ENCODE measurements at regions not wholly inside any gene's neighbourhood (a gene's known extent, or its start where the extent isn't known, plus 50 kb on each side); places are given as distances from the start of the nearest gene placed in this dataset.

DNA sequence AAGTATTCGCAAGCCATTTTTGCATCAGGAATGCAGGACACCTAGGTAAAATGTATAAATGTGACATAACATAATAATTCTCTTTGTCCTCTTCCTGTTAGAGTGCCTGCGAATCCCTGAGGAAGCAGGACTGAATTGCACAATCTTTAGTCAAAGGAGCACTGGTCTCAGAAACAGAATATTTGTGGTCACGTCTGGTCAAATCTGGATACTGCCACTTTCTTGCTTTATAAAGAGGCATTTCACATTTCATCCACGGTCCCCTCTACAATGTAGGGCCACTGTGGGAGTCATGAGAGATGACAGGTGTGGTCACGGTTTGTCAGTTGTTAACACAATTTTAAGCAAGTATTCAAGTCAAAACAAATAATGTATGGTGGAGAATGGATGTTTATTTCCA lies 564.0 kb downstream of the IRX1 start:
- ChIA-PET POLR2A (no interaction called here), CTCF (no interaction called here)
- WGBS (ENCODE audit: missing lambda C conversion rate): 9% methylated on average over 5 of the region's 5 CpGs
- Histone ChIP-seq H3K27ac (no peak overlapping the region), H3K9me3 (no peaks in the 10 kb centered on the region), H3K4me3 (no peak overlapping the region), H3K4me2 (no peak overlapping the region), H3K4me1 (no peaks in the 10 kb centered on the region)
- DNase-seq (ENCODE audit: low read depth in 1 of 2, low spot score in 1 of 2): no peak
- no peak for FAIRE-seq
- TF ChIP-seq SMC3 (IDR thresholded peaks at IDR 0.05) (no peak), SREBF2 (IDR thresholded peaks at IDR 0.05) (no peak), ZC3H11A (IDR thresholded peaks at IDR 0.05) (no peak), EHF (CRISPR knock-in tag; IDR thresholded peaks at IDR 0.05) (no peak), HDAC2 (IDR thresholded peaks at IDR 0.05) (no peak), CEBPB (IDR thresholded peaks at IDR 0.05) (no peak), CHD4 (IDR thresholded peaks at IDR 0.05; ENCODE audit: borderline replicate concordance) (no peak)
- TF ChIP-seq, protein P1, sequence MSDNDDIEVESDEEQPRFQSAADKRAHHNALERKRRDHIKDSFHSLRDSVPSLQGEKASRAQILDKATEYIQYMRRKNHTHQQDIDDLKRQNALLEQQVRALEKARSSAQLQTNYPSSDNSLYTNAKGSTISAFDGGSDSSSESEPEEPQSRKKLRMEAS (IDR thresholded peaks at IDR 0.05): no peak
- ATAC-seq: no peak

DNA sequence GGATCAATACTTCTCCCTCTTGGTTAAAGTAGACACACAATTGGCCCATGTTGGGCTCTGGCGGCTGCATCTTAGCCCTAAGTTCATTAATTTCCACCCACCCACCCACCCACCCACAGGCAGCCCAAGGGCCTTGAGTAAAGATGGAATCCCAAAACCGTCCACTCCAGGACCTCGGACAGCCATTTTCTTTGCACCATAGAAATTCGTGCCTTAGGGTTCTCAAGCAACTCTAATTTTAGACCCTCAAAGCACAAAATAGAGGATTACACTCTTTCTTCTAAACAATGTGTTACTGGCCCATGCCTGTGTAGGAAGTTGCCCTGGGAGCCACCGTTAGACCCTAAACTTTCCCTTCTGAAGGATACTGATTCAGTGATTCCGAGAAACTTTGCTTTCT lies 568.5 kb downstream of the IRX1 start:
- no peak for DNase-seq (ENCODE audit: low read depth in 1 of 2, low spot score in 1 of 2)
- Histone ChIP-seq H3K4me3 (no peak overlapping the region), H3K4me2 (no peak overlapping the region), H3K9me3 (no peaks in the 10 kb centered on the region), H3K4me1 (no peaks in the 10 kb centered on the region), H3K27ac (no peak overlapping the region)
- WGBS (ENCODE audit: missing lambda C conversion rate): 4% methylated on average over 5 of the region's 6 CpGs
- no peak for TF ChIP-seq EHF (CRISPR knock-in tag; IDR thresholded peaks at IDR 0.05)
- ChIA-PET CTCF (no interaction called here), POLR2A (no interaction called here)
- FAIRE-seq: no peak
- no peak for ATAC-seq

DNA sequence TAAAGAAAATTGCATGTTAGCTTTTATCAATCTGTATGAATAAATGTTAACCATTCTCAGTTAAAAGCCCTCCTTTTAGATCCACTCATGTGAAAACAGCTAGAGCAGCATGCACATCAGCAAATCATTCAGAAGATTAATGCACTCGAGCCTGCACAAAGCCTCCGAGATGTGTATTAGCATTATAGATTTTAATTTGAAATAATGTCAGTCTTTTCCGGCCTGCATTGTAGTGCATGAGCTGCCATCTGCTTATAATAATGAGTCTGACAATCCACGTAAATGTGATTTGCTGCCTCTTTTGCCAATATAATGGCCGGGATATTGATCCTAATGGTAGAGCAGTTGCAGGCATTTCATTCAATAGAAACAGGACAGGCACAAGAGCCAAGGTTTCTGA lies 585.1 kb downstream of the IRX1 start:
- 17% methylated on average over 5 of the region's 5 CpGs for WGBS (ENCODE audit: missing lambda C conversion rate)
- no peak overlapping the region for H3K4me3 ChIP-seq
- H3K4me2 ChIP-seq: no peak overlapping the region
- ChIA-PET CTCF (no interaction called here), POLR2A (no interaction called here)
- FAIRE-seq (no peak), ATAC-seq (no peak), DNase-seq (ENCODE audit: low read depth in 1 of 2, low spot score in 1 of 2) (no peak)
- TF ChIP-seq KDM1A (IDR thresholded peaks at IDR 0.05; ENCODE audit: low read depth) (no peak), POLR2A (IDR thresholded peaks at IDR 0.05; ENCODE audit: low read length) (no peak), ZFP36 (IDR thresholded peaks at IDR 0.05; ENCODE audit: borderline replicate concordance, partially characterized antibody) (no peak), SREBF2 (IDR thresholded peaks at IDR 0.05) (no peak), RCOR1 (IDR thresholded peaks at IDR 0.05; ENCODE audit: low read depth, low read length) (no peak), NR3C1 (IDR thresholded peaks at IDR 0.05) (no peak), FOSB (CRISPR knock-in tag; IDR thresholded peaks at IDR 0.05) (no peak), CEBPB (IDR thresholded peaks at IDR 0.05) (no peak), ZC3H11A (IDR thresholded peaks at IDR 0.05) (no peak), TFCP2L1 (CRISPR knock-in tag; IDR thresholded peaks at IDR 0.05) (no peak)
- peaks cover 4% of the 10 kb centered on the region for H3K9me3 ChIP-seq
- no peaks in the 10 kb centered on the region for H3K4me1 ChIP-seq
- no peak overlapping the region for H3K27ac ChIP-seq

DNA sequence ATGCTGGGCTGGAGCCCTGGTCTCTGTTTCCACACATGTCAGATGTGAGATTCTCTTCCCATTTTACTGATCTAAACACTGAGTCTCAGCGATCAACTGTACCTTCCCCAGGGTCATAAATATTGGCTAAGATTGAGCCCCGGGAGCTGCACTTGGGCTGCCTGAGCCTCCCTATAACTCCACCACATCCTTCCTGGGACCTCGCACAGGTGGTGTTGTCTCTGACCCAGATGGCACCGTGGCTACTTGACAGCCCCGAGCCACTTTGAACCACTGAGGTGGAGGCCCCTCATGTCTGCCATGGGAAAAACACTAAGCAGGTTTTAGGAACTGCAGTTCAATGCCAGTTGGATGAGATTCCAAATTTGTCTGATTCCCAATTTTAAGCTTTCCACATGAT lies 586.5 kb downstream of the IRX1 start:
- no peak for ATAC-seq
- CTCF ChIA-PET: no interaction called here
- H3K9me3 ChIP-seq: peaks cover 4% of the 10 kb centered on the region
- 12% methylated on average over 5 of the region's 5 CpGs for WGBS (ENCODE audit: missing lambda C conversion rate)
- H3K27ac ChIP-seq: no peak overlapping the region
- no peak overlapping the region for H3K4me2 ChIP-seq
- DNase-seq (ENCODE audit: low read depth in 1 of 2, low spot score in 1 of 2): no peak
- TF ChIP-seq HOXB5 (CRISPR knock-in tag; IDR thresholded peaks at IDR 0.05): no peak
- TF ChIP-seq CBX8 (IDR thresholded peaks at IDR 0.05): no peak
- no peak for TF ChIP-seq HEYL (CRISPR knock-in tag; IDR thresholded peaks at IDR 0.05)
- TF ChIP-seq, protein P2, sequence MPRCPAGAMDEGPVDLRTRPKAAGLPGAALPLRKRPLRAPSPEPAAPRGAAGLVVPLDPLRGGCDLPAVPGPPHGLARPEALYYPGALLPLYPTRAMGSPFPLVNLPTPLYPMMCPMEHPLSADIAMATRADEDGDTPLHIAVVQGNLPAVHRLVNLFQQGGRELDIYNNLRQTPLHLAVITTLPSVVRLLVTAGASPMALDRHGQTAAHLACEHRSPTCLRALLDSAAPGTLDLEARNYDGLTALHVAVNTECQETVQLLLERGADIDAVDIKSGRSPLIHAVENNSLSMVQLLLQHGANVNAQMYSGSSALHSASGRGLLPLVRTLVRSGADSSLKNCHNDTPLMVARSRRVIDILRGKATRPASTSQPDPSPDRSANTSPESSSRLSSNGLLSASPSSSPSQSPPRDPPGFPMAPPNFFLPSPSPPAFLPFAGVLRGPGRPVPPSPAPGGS (IDR thresholded peaks at IDR 0.05): no peak
- H3K4me3 ChIP-seq: no peak overlapping the region
- POLR2A ChIA-PET: no interaction called here
- no peak for FAIRE-seq
- H3K4me1 ChIP-seq: no peaks in the 10 kb centered on the region

DNA sequence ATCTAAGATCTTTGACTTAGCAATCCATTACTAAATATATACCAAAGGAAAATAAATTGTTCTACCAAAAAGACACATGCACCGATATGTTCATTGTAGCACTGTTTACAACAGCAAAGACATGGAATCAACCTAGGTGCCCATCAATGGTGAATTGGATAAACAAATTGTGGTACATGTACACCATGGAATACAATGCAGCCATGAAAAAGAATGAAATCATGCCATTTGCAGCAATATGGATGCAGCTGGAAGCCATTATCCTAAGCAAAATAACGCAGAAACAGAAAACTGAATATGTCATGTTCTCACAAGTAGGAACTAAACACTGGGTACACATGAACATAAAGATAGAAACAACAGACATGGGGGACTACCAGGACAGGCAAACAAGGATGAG lies 589.5 kb downstream of the IRX1 start:
- Histone ChIP-seq H3K4me3 (no peak overlapping the region), H3K4me2 (no peak overlapping the region), H3K9me3 (peaks cover 4% of the 10 kb centered on the region), H3K27ac (no peak overlapping the region), H3K4me1 (no peaks in the 10 kb centered on the region)
- DNase-seq (ENCODE audit: low read depth in 1 of 2, low spot score in 1 of 2) (no peak), ATAC-seq (no peak), FAIRE-seq (no peak)
- WGBS (ENCODE audit: missing lambda C conversion rate): 13% methylated on average over 2 of the region's 2 CpGs
- ChIA-PET POLR2A (no interaction called here), CTCF (no interaction called here)
- TF ChIP-seq FOSB (CRISPR knock-in tag; IDR thresholded peaks at IDR 0.05) (no peak), CHD2 (IDR thresholded peaks at IDR 0.05; ENCODE audit: low read length, partially characterized antibody) (no peak), GATA3 (IDR thresholded peaks at IDR 0.05; ENCODE audit: borderline replicate concordance) (no peak), HOXB13 (CRISPR knock-in tag; IDR thresholded peaks at IDR 0.05; ENCODE audit: low read depth) (no peak), BHLHE40 (IDR thresholded peaks at IDR 0.05; ENCODE audit: low read depth, low read length) (no peak), ZNF302 (CRISPR knock-in tag; IDR thresholded peaks at IDR 0.05) (no peak), NR3C1 (IDR thresholded peaks at IDR 0.05) (no peak), CHD4 (IDR thresholded peaks at IDR 0.05; ENCODE audit: borderline replicate concordance) (no peak), PHF8 (IDR thresholded peaks at IDR 0.05; ENCODE audit: borderline replicate concordance, low read depth) (no peak), CBX8 (IDR thresholded peaks at IDR 0.05) (no peak), KDM5A (IDR thresholded peaks at IDR 0.05) (no peak), MAZ (IDR thresholded peaks at IDR 0.05; ENCODE audit: borderline replicate concordance, low read depth, low read length) (no peak)
- TF ChIP-seq, protein P2 (IDR thresholded peaks at IDR 0.05): no peak
- TF ChIP-seq, protein P3, sequence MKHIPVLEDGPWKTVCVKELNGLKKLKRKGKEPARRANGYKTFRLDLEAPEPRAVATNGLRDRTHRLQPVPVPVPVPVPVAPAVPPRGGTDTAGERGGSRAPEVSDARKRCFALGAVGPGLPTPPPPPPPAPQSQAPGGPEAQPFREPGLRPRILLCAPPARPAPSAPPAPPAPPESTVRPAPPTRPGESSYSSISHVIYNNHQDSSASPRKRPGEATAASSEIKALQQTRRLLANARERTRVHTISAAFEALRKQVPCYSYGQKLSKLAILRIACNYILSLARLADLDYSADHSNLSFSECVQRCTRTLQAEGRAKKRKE (CRISPR knock-in tag; IDR thresholded peaks at IDR 0.05; ENCODE audit: low read depth): no peak
- TF ChIP-seq, protein P4, sequence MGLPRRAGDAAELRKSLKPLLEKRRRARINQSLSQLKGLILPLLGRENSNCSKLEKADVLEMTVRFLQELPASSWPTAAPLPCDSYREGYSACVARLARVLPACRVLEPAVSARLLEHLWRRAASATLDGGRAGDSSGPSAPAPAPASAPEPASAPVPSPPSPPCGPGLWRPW (IDR thresholded peaks at IDR 0.05): no peak
